ENCODE measurements at regions not wholly inside any gene's neighbourhood (a gene's known extent, or its start where the extent isn't known, plus 50 kb on each side); places are given as distances from the start of the nearest gene placed in this dataset.

DNA sequence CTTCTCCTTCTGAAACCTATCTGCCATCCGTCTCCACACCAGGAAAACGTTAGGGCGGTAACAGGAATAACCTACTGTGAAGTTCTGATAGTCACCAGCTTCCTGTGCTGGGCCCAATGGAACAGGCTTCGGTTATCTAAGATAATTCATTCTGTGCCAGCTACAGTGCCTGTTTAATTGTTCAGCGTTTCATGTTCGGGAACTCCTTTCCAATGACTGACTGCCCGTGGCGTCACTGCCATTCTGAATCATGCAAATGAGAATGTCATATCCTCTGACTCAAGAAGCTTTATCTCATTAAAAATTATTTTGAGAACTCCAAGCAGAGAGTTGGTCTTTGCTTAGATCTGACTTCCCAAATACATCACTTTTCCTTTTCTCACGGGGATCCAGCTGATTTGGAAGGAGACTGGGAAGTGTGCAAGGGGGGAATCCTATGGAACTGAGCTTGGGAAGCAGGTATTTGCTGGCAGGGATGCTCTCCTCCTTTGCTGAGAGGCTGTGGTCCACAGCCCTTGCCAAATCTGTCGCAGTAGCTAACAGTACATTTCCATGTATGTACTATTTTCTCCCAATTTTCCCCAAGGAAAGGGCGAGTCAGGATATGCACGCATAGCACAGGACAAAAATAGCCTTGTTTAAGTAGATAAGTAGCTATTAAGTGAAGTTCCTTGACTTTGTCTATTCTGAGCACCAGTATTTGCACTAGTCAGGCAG is 358.7 kb downstream of the LTN1 start:
- peaks cover 4 to 13% (median 10%) of the 10 kb centered on the region in 5 donors for H3K36me3 Mint-ChIP-seq
- ATAC-seq (no peak), DNase-seq (no peak)
- Histone ChIP-seq H3K36me3 (ENCODE audit: control insufficient read depth in 2 of 3, insufficient read depth in 3 of 3, low read length in 3 of 3) (no peaks in the 10 kb centered on the region), H3K9me3 (ENCODE audit: control insufficient read depth in 2 of 3, low read length in 3 of 3) (no peaks in the 10 kb centered on the region), H3K4me3 (ENCODE audit: low read length) (no peak overlapping the region), H3K27me3 (ENCODE audit: control insufficient read depth in 2 of 2, insufficient read depth in 2 of 2, low read length in 2 of 2) (no peaks in the 10 kb centered on the region), H3K4me1 (ENCODE audit: control insufficient read depth in 2 of 2, insufficient read depth in 2 of 2, low read length in 2 of 2) (no peaks in the 10 kb centered on the region), H3K27ac (ENCODE audit: low read depth, low read length) (no peak overlapping the region)
- ChIA-PET CTCF (no interaction called here), POLR2A (no interaction called here)
- H3K9me3 Mint-ChIP-seq, result peaks cover 0 to 2% (median 0%) of the 10 kb centered on the region in 11 donors
- intact Hi-C loops (cut with micrococcal nuclease), result no loop called here
- H3K27ac Mint-ChIP-seq, result no peak overlapping the region
- no peaks in the 10 kb centered on the region for H3K27me3 Mint-ChIP-seq
- no peak overlapping the region for H3K4me3 Mint-ChIP-seq
- H3K4me1 Mint-ChIP-seq, result peaks cover 0 to 14% (median 3%) of the 10 kb centered on the region in 7 donors

DNA sequence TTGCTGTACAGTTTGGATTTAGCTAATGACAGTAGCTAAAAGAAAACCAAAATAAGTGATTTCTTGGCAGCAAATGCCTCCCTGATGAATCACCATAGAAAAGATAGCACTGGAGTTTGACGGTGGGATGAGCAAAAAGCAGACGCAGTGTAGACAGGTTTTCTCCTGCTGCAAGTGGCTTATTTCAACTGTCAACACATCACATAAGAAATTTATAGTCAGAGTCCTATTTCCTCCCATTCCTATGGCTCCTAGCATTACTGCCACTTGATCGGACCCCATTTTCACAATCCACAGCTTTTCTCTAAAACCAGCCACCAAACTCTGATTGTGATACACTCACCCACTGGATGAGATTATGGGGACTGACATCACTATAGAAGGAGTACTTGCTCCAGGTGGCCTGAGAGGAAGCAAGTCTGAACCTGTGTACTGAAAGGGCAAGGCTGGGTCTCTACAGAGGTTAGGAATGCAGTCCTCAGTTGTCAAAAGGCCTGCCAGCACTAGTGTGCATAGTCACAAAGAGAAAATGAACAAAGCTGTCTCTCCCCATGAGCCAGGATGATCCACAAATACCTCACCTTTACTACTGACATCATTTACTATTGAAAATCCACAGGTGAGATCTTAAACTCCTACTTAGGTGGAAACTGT is 359.8 kb downstream of the LTN1 start:
- H3K4me3 Mint-ChIP-seq, result no peak overlapping the region
- no peaks in the 10 kb centered on the region for H3K27me3 ChIP-seq (ENCODE audit: control insufficient read depth in 2 of 2, insufficient read depth in 2 of 2, low read length in 2 of 2)
- no peaks in the 10 kb centered on the region for H3K9me3 Mint-ChIP-seq
- no peak overlapping the region for H3K4me3 ChIP-seq (ENCODE audit: low read length)
- ChIA-PET CTCF (no interaction called here), POLR2A (no interaction called here)
- peaks cover under 1 to 8% (median 4%) of the 10 kb centered on the region in 5 donors for H3K36me3 Mint-ChIP-seq
- DNase-seq (no peak), ATAC-seq (no peak)
- H3K4me1 ChIP-seq (ENCODE audit: control insufficient read depth in 2 of 2, insufficient read depth in 2 of 2, low read length in 2 of 2), result no peaks in the 10 kb centered on the region
- H3K9me3 ChIP-seq (ENCODE audit: control insufficient read depth in 2 of 3, low read length in 3 of 3), result no peaks in the 10 kb centered on the region
- H3K27me3 Mint-ChIP-seq, result no peaks in the 10 kb centered on the region
- intact Hi-C loops (cut with micrococcal nuclease), result no loop called here
- no peak overlapping the region for H3K27ac ChIP-seq (ENCODE audit: low read depth, low read length)
- peaks cover 0 to 13% (median 1%) of the 10 kb centered on the region in 7 donors for H3K4me1 Mint-ChIP-seq
- peak overlapping the region in 1 of 9 donors; percentile 22 for H3K27ac Mint-ChIP-seq
- no peaks in the 10 kb centered on the region for H3K36me3 ChIP-seq (ENCODE audit: control insufficient read depth in 2 of 3, insufficient read depth in 3 of 3, low read length in 3 of 3)

DNA sequence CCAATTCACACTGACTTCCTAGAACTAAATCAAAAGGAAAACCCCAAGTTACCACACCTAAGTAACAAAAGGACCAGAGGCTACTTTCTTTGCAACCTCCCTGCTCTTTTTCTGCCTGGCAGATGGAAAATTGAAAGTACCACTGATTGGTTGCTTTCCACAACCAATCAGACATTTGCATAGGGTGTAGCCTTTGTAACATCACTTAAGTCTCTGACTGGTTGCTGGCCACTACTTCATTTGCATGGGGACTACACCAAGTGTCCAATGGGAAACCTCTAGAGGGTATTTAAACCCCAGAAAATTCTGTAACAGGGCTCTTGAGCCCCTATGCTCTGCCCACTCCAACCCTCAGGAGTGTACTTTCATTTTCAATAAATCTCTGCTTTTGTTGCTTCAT is 365.0 kb downstream of the LTN1 start:
- H3K9me3 Mint-ChIP-seq, result peaks cover 0 to 14% (median 2%) of the 10 kb centered on the region in 11 donors
- H3K4me1 Mint-ChIP-seq, result peaks cover 0 to 15% (median 7%) of the 10 kb centered on the region in 7 donors
- H3K4me1 ChIP-seq (ENCODE audit: control insufficient read depth in 2 of 2, insufficient read depth in 2 of 2, low read length in 2 of 2), result no peaks in the 10 kb centered on the region
- intact Hi-C loops (cut with micrococcal nuclease), result no loop called here
- no peak overlapping the region for H3K4me3 Mint-ChIP-seq
- H3K36me3 ChIP-seq (ENCODE audit: control insufficient read depth in 2 of 3, insufficient read depth in 3 of 3, low read length in 3 of 3), result no peaks in the 10 kb centered on the region
- H3K9me3 ChIP-seq (ENCODE audit: control insufficient read depth in 2 of 3, low read length in 3 of 3), result no peaks in the 10 kb centered on the region
- peak overlapping the region in 1 of 9 donors; percentile 32 for H3K27ac Mint-ChIP-seq
- POLR2A ChIA-PET, result no interaction called here
- H3K27me3 Mint-ChIP-seq, result no peaks in the 10 kb centered on the region
- no peaks in the 10 kb centered on the region for H3K27me3 ChIP-seq (ENCODE audit: control insufficient read depth in 2 of 2, insufficient read depth in 2 of 2, low read length in 2 of 2)
- CTCF ChIA-PET, result no interaction called here
- no peak overlapping the region for H3K4me3 ChIP-seq (ENCODE audit: low read length)
- no peak for ATAC-seq
- no peak overlapping the region for H3K27ac ChIP-seq (ENCODE audit: low read depth, low read length)
- peaks cover 0 to 30% (median 24%) of the 10 kb centered on the region in 5 donors for H3K36me3 Mint-ChIP-seq
- no peak for DNase-seq

DNA sequence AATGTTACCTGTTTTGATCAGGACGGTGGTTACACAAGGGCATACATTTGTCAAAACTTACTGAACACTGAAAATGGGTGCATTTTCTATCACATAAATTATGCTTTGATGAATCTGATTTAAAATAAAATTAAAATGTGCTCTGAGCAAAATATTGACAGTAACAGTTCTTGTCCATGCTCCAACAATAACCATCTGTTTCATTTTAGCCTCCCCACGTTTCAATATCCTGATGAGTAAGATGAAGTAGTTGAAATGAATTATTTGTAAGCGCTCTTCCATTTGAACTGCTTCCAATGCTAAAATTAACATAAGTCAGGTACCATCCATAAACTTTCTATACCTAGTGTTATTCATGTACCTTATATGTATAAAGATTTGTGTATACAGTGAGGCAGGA is 365.4 kb downstream of the LTN1 start:
- ATAC-seq, result no peak
- H3K4me3 Mint-ChIP-seq, result no peak overlapping the region

DNA sequence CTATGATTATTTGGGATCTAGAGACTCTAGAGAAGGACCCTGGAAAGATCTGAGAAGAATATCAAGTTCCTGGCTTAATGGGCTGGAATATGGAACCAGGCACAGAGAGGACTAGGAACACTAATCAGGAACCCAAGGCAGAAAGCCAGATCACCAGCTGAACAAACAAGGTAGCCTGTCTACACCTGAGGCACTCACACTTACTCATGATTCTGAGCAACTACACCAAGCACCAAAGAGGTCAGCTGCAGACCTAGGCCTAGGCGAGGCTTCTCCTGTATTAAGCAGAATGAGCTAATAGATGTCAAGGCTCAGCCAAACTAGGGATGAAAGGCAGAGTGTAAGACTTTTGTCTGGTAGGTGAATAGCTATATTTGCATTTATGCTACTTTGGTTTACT is 368.1 kb downstream of the LTN1 start:
- no peak for DNase-seq
- Mint-ChIP-seq H3K27ac (no peak overlapping the region), H3K36me3 (peaks cover 0 to 51% (median 34%) of the 10 kb centered on the region in 5 donors), H3K4me3 (no peak overlapping the region), H3K27me3 (no peaks in the 10 kb centered on the region), H3K9me3 (peaks cover 0 to 20% (median 3%) of the 10 kb centered on the region in 11 donors), H3K4me1 (peaks cover 0 to 15% (median 7%) of the 10 kb centered on the region in 7 donors)
- ChIA-PET POLR2A (no interaction called here), CTCF (no interaction called here)
- Histone ChIP-seq H3K4me3 (ENCODE audit: low read length) (no peak overlapping the region), H3K9me3 (ENCODE audit: control insufficient read depth in 2 of 3, low read length in 3 of 3) (no peaks in the 10 kb centered on the region), H3K36me3 (ENCODE audit: control insufficient read depth in 2 of 3, insufficient read depth in 3 of 3, low read length in 3 of 3) (no peaks in the 10 kb centered on the region), H3K27me3 (ENCODE audit: control insufficient read depth in 2 of 2, insufficient read depth in 2 of 2, low read length in 2 of 2) (no peaks in the 10 kb centered on the region), H3K27ac (ENCODE audit: low read depth, low read length) (no peak overlapping the region), H3K4me1 (ENCODE audit: control insufficient read depth in 2 of 2, insufficient read depth in 2 of 2, low read length in 2 of 2) (no peaks in the 10 kb centered on the region)
- ATAC-seq, result no peak
- intact Hi-C loops (cut with micrococcal nuclease), result no loop called here

More for the DNA sequence above, 365.4 kb downstream of the LTN1 start:
- Histone ChIP-seq H3K36me3 (ENCODE audit: control insufficient read depth in 2 of 3, insufficient read depth in 3 of 3, low read length in 3 of 3) (no peaks in the 10 kb centered on the region), H3K9me3 (ENCODE audit: control insufficient read depth in 2 of 3, low read length in 3 of 3) (no peaks in the 10 kb centered on the region), H3K4me3 (ENCODE audit: low read length) (no peak overlapping the region), H3K4me1 (ENCODE audit: control insufficient read depth in 2 of 2, insufficient read depth in 2 of 2, low read length in 2 of 2) (no peaks in the 10 kb centered on the region), H3K27me3 (ENCODE audit: control insufficient read depth in 2 of 2, insufficient read depth in 2 of 2, low read length in 2 of 2) (no peaks in the 10 kb centered on the region), H3K27ac (ENCODE audit: low read depth, low read length) (no peak overlapping the region)
- H3K4me1 Mint-ChIP-seq, result peaks cover 0 to 15% (median 7%) of the 10 kb centered on the region in 7 donors
- no peak overlapping the region for H3K27ac Mint-ChIP-seq
- H3K9me3 Mint-ChIP-seq, result peaks cover 0 to 14% (median 2%) of the 10 kb centered on the region in 11 donors
- H3K36me3 Mint-ChIP-seq, result peaks cover 0 to 34% (median 28%) of the 10 kb centered on the region in 5 donors
- CTCF ChIA-PET, result no interaction called here
- H3K27me3 Mint-ChIP-seq, result no peaks in the 10 kb centered on the region
- DNase-seq, result no peak
- intact Hi-C loops (cut with micrococcal nuclease), result no loop called here
- POLR2A ChIA-PET, result no interaction called here

DNA sequence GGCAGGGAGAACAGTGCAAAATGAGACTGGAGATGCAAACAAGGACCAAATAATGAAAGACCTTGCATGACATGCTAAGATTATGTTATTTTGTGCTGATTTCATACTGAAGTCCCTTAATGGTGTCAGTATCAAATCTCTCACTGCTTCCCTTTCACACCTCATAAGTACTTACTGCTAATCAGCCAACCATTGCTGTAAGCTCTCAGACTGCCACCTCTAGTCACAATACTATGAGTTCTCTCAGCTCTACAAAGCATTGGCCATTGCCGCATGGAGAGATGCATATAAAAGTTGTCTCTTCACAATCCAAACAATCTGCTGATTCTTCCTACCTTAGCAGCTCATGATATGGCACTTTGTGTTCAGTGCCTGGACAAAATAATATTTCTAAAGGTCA is 375.4 kb downstream of the LTN1 start:
- intact Hi-C loops (cut with micrococcal nuclease), result no loop called here
- H3K27ac ChIP-seq (ENCODE audit: low read depth, low read length), result no peak overlapping the region
- H3K4me1 ChIP-seq (ENCODE audit: control insufficient read depth in 2 of 2, insufficient read depth in 2 of 2, low read length in 2 of 2), result no peaks in the 10 kb centered on the region
- H3K4me3 Mint-ChIP-seq, result no peak overlapping the region
- CTCF ChIA-PET, result no interaction called here
- POLR2A ChIA-PET, result no interaction called here
- H3K27me3 Mint-ChIP-seq, result no peaks in the 10 kb centered on the region
- H3K4me1 Mint-ChIP-seq, result peaks cover 0 to 3% (median 0%) of the 10 kb centered on the region in 7 donors
- no peak overlapping the region for H3K27ac Mint-ChIP-seq
- no peaks in the 10 kb centered on the region for H3K27me3 ChIP-seq (ENCODE audit: control insufficient read depth in 2 of 2, insufficient read depth in 2 of 2, low read length in 2 of 2)
- H3K9me3 ChIP-seq (ENCODE audit: control insufficient read depth in 2 of 3, low read length in 3 of 3), result no peaks in the 10 kb centered on the region
- H3K36me3 ChIP-seq (ENCODE audit: control insufficient read depth in 2 of 3, insufficient read depth in 3 of 3, low read length in 3 of 3), result no peaks in the 10 kb centered on the region
- peaks cover 3 to 24% (median 15%) of the 10 kb centered on the region in 5 donors for H3K36me3 Mint-ChIP-seq
- H3K4me3 ChIP-seq (ENCODE audit: low read length), result no peak overlapping the region
- ATAC-seq, result no peak
- H3K9me3 Mint-ChIP-seq, result peaks cover 0 to 6% (median 0%) of the 10 kb centered on the region in 11 donors
- DNase-seq, result no peak

DNA sequence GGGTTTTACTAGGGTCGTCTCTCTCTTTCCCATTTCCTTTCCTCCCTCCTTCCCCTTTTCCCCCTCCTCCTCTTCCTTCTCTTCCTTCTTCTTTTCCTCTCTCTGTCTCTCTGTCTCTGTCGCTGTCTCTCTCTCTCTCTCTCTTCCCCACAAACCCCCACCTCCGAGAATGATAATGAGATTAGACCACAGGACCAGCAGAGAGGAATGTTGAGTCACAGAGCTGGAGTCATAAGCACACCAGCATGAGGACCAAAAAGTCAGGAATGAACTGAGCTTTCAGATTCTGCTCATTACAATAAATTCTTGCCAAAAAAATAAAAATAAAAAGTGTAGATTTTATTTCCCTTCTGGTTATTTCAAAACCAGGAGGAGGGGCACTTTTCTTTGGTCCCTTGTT is 377.4 kb downstream of the LTN1 start:
- Mint-ChIP-seq H3K4me1 (peaks cover 0 to 3% (median 0%) of the 10 kb centered on the region in 7 donors), H3K9me3 (peaks cover 0 to 5% (median 0%) of the 10 kb centered on the region in 11 donors), H3K27me3 (no peaks in the 10 kb centered on the region)

More for the DNA sequence above, 377.4 kb downstream of the LTN1 start:
- ChIA-PET CTCF (no interaction called here), POLR2A (no interaction called here)
- Histone ChIP-seq H3K4me3 (ENCODE audit: low read length) (no peak overlapping the region), H3K27ac (ENCODE audit: low read depth, low read length) (no peak overlapping the region), H3K27me3 (ENCODE audit: control insufficient read depth in 2 of 2, insufficient read depth in 2 of 2, low read length in 2 of 2) (no peaks in the 10 kb centered on the region), H3K36me3 (ENCODE audit: control insufficient read depth in 2 of 3, insufficient read depth in 3 of 3, low read length in 3 of 3) (no peaks in the 10 kb centered on the region), H3K4me1 (ENCODE audit: control insufficient read depth in 2 of 2, insufficient read depth in 2 of 2, low read length in 2 of 2) (no peaks in the 10 kb centered on the region), H3K9me3 (ENCODE audit: control insufficient read depth in 2 of 3, low read length in 3 of 3) (no peaks in the 10 kb centered on the region)
- intact Hi-C loops (cut with micrococcal nuclease), result no loop called here
- ATAC-seq (no peak), DNase-seq (no peak)
- H3K4me3 Mint-ChIP-seq, result no peak overlapping the region
- peaks cover 3 to 21% (median 12%) of the 10 kb centered on the region in 5 donors for H3K36me3 Mint-ChIP-seq
- H3K27ac Mint-ChIP-seq, result no peak overlapping the region
